GM12864 (cell line): ENCODE measurements at regions not wholly inside any gene's neighbourhood (a gene's known extent, or its start where the extent isn't known, plus 50 kb on each side); places are given as distances from the start of the nearest gene placed in this dataset.
"Not testable (repeated sequence)": the region's sequence is repeated elsewhere in the genome, so short reads cannot be mapped to it uniquely, and the experiment has no call there.

Experiments
- DNase-seq: peaks from one replicate; pipeline ENCODE4 v3.0.0-alpha.2; 2011; ENCODE audit warnings: low read depth
- H3K4me3 ChIP-seq: 2 replicates; pipeline ENCODE4 v1.5.1; 2011; ENCODE audit warnings: mild to moderate bottlenecking, low read depth, low read length, control low read depth
- TF ChIP-seq, protein P1 (sequence below): IDR thresholded peaks from 2 replicates; pipeline ENCODE4 v1.5.1; 2011; ENCODE audit warnings: low read depth, mild to moderate bottlenecking, moderate library complexity, low read length, control low read depth, inconsistent platforms; ENCODE audit errors: missing control alignments

- H3K4me3 ChIP-seq = no peak overlapping the region
- no peak for DNase-seq
- TF ChIP-seq, protein P1, sequence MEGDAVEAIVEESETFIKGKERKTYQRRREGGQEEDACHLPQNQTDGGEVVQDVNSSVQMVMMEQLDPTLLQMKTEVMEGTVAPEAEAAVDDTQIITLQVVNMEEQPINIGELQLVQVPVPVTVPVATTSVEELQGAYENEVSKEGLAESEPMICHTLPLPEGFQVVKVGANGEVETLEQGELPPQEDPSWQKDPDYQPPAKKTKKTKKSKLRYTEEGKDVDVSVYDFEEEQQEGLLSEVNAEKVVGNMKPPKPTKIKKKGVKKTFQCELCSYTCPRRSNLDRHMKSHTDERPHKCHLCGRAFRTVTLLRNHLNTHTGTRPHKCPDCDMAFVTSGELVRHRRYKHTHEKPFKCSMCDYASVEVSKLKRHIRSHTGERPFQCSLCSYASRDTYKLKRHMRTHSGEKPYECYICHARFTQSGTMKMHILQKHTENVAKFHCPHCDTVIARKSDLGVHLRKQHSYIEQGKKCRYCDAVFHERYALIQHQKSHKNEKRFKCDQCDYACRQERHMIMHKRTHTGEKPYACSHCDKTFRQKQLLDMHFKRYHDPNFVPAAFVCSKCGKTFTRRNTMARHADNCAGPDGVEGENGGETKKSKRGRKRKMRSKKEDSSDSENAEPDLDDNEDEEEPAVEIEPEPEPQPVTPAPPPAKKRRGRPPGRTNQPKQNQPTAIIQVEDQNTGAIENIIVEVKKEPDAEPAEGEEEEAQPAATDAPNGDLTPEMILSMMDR = no peak
These were observed 101.1 kb upstream of the IGF1R start for GRCh38 chr15:98547275-98547674.

- H3K4me3 ChIP-seq = no peak overlapping the region
- DNase-seq = no peak
- TF ChIP-seq, protein P1 = no peak
These were observed 100.6 kb upstream of the IGF1R start for GRCh38 chr15:98547741-98548138.

- no peak for DNase-seq
- H3K4me3 ChIP-seq = no peak overlapping the region
- TF ChIP-seq, protein P1 = no peak
These were observed 100.0 kb upstream of the IGF1R start for GRCh38 chr15:98548139-98548971.

DNA sequence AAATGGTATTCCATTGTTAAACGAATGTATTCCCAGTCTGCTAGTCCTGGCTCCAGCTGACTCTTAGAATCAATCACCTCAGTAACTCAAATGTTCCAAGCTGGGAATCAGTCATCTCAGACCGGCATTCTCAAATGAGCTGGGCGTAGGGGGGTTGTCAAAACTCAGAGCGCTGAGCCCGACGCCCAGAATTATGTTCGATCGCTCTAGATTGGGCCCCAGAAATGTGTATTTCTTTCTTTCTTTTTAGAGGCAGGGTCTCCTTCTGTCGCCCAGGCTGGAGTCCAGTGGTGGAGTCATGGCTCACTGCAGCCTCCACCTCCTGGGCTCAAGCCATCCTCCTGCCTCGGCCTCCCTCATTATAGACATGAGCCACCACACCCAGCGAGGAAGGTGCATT, 99.3 kb upstream of the IGF1R start:
- no peak overlapping the region for H3K4me3 ChIP-seq
- TF ChIP-seq, protein P1 = no peak
- DNase-seq = no peak

DNA sequence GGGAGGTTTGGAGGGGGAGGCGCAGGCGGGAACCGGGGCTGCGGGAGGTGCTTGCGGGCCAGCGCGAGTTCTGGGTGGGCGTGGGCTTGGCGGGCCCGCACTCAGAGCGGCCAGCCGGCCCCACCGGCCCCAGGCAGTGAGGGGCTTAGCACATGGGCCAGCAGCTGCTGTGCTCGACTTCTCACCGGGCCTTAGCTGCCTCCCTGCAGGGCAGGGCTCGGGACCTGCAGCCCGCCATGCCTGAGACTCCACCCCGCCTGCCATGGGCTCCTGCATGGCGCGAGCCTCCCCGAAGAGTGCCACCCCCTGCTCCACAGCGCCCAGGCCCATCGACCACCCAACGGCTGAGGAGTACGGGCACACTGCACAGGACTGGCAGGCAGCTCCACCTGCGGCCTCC, 98.6 kb upstream of the IGF1R start:
- TF ChIP-seq, protein P1 = no peak
- no peak overlapping the region for H3K4me3 ChIP-seq
- DNase-seq = no peak

GRCh38 chr15:98550363-98550762, 98.0 kb upstream of the IGF1R start:
- H3K4me3 ChIP-seq, DNase-seq: not testable (repeated sequence)

- TF ChIP-seq, protein P1 = no peak
- no peak for DNase-seq
- H3K4me3 ChIP-seq = no peak overlapping the region
These were observed 96.3 kb upstream of the IGF1R start for GRCh38 chr15:98551936-98552562.
